ENCODE measurements at regions not wholly inside any gene's neighbourhood (a gene's known extent, or its start where the extent isn't known, plus 50 kb on each side); places are given as distances from the start of the nearest gene placed in this dataset.

- no peak for TF ChIP-seq ZNF274 (IDR thresholded peaks at IDR 0.05; ENCODE audit: low read depth, low read length)
- TF ChIP-seq YY1 (IDR thresholded peaks at IDR 0.05; ENCODE audit: insufficient read depth, insufficient read length): no peak
Measured at GRCh38 chr7:54166419-54166818, 375.8 kb upstream of the VSTM2A start.

Data from NT2/D1 (cell line).